GM12878 (cell line): ENCODE measurements at regions not wholly inside any gene's neighbourhood (a gene's known extent, or its start where the extent isn't known, plus 50 kb on each side); places are given as distances from the start of the nearest gene placed in this dataset.

Experiments used
- ATAC-seq: fragments of 200-7000 bp; cut with Tn5 transposase; 3 replicates; pipeline ENCODE4 v1.9.1; 2020; ENCODE audit warnings: mild to moderate bottlenecking, moderate library complexity
- BruUV-seq: library from RNA; stranded (reverse); fragments of 400-500 nt; replicated peaks from 2 replicates; lab custom pipeline; 2021; lab: Mats Ljungman, UMichigan
- CTCF ChIA-PET: fragments of 300-600 bp; sonication (Branson Sonifier 250); formaldehyde crosslinking; extraction: SDS; loops from one replicate; lab custom pipeline; 2021; ENCODE audit warnings: inconsistent platforms; lab: Yijun Ruan, JAX
- POLR2A ChIA-PET: fragments of 350-600 bp; formaldehyde crosslinking; extraction: SDS; loops from one replicate; lab custom pipeline; 2021; ENCODE audit warnings: inconsistent platforms; lab: Charles Lee
- RAD21 ChIA-PET: fragments of 300-600 bp; sonication (Branson Sonifier 250); formaldehyde crosslinking; loops from one replicate; lab custom pipeline; 2023; ENCODE audit warnings: antibody characterized with exemption; ENCODE audit not compliant: unreplicated experiment; lab: Charles Lee
- SMC1A ChIA-PET: fragments of 300-600 bp; sonication (Branson Sonifier 250); formaldehyde crosslinking; loops from one replicate; lab custom pipeline; 2023; ENCODE audit not compliant: unreplicated experiment, uncharacterized antibody; lab: Charles Lee
- DNase-seq: peaks from one replicate; pipeline ENCODE4 v3.0.0-alpha.2; 2011; ENCODE audit warnings: low read depth, low spot score
- FAIRE-seq: peaks from 3 replicates; lab custom pipeline; 2011; peaks lifted over from hg19 to GRCh38; lab: Jason Lieb, UNC
- H2AFZ ChIP-seq: 2 replicates; pipeline ENCODE4 v1.6.0; 2011; ENCODE audit warnings: low read depth, low read length, control low read depth; ENCODE audit not compliant: control insufficient read depth
- H3K27ac ChIP-seq: 2 replicates; pipeline ENCODE4 v1.5.1; 2011; ENCODE audit warnings: control low read depth; ENCODE audit not compliant: control insufficient read depth, insufficient read depth
- H3K27me3 ChIP-seq, 2 experiments: replicated peaks in 1 of 2; 2 replicates each; pipeline versions ENCODE4 v1.6.0 to v1.6.1; 2011; ENCODE audit warnings: low read length in 1 of 2; ENCODE audit not compliant: control insufficient read depth in 2 of 2, insufficient read depth in 2 of 2
- H3K36me3 ChIP-seq, 2 experiments: 2 replicates each; pipeline ENCODE4 v1.5.1; 2011; ENCODE audit warnings: low read length in 1 of 2; ENCODE audit not compliant: control insufficient read depth in 2 of 2, insufficient read depth in 2 of 2
- H3K4me1 ChIP-seq: 2 replicates; pipeline ENCODE4 v1.6.1; 2011; ENCODE audit warnings: mild to moderate bottlenecking, low read length, moderate library complexity, mixed read lengths; ENCODE audit not compliant: control insufficient read depth, insufficient read depth
- H3K4me2 ChIP-seq: 2 replicates; pipeline ENCODE4 v1.6.0; 2011; ENCODE audit warnings: control low read depth; ENCODE audit not compliant: control insufficient read depth, insufficient read depth
- H3K4me3 ChIP-seq: fragments of 200-600 bp; sonication (generic); 2 replicates; pipeline ENCODE4 v1.5.1; 2016
- H3K79me2 ChIP-seq: 2 replicates; pipeline ENCODE4 v1.6.0; 2011; ENCODE audit warnings: low read length; ENCODE audit not compliant: control insufficient read depth, insufficient read depth
- H3K9ac ChIP-seq: 2 replicates; pipeline ENCODE4 v1.8.0; 2011; ENCODE audit warnings: low read length, control low read depth, mixed read lengths; ENCODE audit not compliant: control insufficient read depth, insufficient read depth
- H3K9me3 ChIP-seq: replicated peaks from 3 replicates; pipeline ENCODE4 v1.5.1; 2011; ENCODE audit warnings: mild to moderate bottlenecking, low read length; ENCODE audit not compliant: control insufficient read depth, insufficient read depth
- H4K20me1 ChIP-seq: 2 replicates; pipeline ENCODE4 v1.6.0; 2011; ENCODE audit not compliant: control insufficient read depth, insufficient read depth
- FOS ChIP-seq: IDR thresholded peaks from 3 replicates; pipeline ENCODE4 v1.6.1; 2011; ENCODE audit warnings: borderline replicate concordance; ENCODE audit not compliant: insufficient read length; ENCODE audit errors: extremely low read depth
- PBX3 ChIP-seq: IDR thresholded peaks from 2 replicates; pipeline ENCODE4 v1.6.1; 2011; ENCODE audit warnings: mild to moderate bottlenecking, low read depth, low read length, moderate library complexity; ENCODE audit not compliant: insufficient replicate concordance
- PKNOX1 ChIP-seq: fragments of 450-650 bp; IDR thresholded peaks from 2 replicates; pipeline ENCODE4 v1.6.1; 2016; ENCODE audit warnings: mild to moderate bottlenecking
- RBBP5 ChIP-seq: fragments of 200-600 bp; sonication (generic); conservative IDR thresholded peaks from 2 replicates; pipeline ENCODE4 v1.6.1; 2016
- RELB ChIP-seq: fragments of 450-650 bp; IDR thresholded peaks from 2 replicates; pipeline ENCODE4 v1.6.1; 2017; ENCODE audit warnings: low read depth, mild to moderate bottlenecking, moderate library complexity
- WGBS: methylation state at CpG from one replicate; pipeline ENCODE4 v1.1.6; 2016; ENCODE audit warnings: low lambda C conversion rate; ENCODE audit not compliant: insufficient replicate concordance, insufficient coverage; ENCODE audit errors: missing lambda C conversion rate; 5-methylcytosine and 5-hydroxymethylcytosine counted together
- in situ Hi-C: fragments of 300-500 bp; cut with MboI; formaldehyde crosslinking; loops from 9 replicates; pipeline ENCODE4 v1.14.3; 2018; ENCODE audit warnings: mixed read lengths
- intact Hi-C: fragments of 100-400 bp; cut with micrococcal nuclease; formaldehyde crosslinking; loops from one replicate; pipeline ENCODE4 v1.14.2; 2022; ENCODE audit not compliant: unreplicated experiment
- TF ChIP-seq, protein P1 (sequence below): IDR thresholded peaks from 2 replicates; pipeline ENCODE4 v1.6.1; 2012; ENCODE audit warnings: improper control_type of control experiment, low read depth, low read length; ENCODE audit not compliant: insufficient replicate concordance

DNA sequence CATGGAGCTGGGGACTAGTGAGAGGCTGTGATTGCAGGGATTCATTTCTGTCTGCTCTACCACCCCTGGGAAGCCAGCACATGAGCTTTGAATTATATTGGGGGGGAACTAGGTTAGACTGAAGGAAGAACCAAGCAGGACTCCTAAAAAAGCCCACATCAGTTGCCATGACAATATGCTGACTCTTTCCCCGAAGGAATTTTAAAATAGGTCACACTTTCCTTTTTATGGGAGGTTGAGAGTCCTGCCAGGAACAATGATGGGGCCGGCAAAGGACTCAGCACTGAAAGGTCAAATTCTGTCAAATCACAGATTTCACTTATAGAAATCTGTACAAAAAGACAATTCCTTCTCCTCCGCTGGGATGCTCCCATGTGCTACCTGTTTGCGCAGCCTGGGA, 130.8 kb downstream of the ZNF621 start:
- TF ChIP-seq RBBP5 (no peak), PKNOX1 (no peak), PBX3 (no peak), FOS (no peak), RELB (no peak)
- TF ChIP-seq, protein P1, sequence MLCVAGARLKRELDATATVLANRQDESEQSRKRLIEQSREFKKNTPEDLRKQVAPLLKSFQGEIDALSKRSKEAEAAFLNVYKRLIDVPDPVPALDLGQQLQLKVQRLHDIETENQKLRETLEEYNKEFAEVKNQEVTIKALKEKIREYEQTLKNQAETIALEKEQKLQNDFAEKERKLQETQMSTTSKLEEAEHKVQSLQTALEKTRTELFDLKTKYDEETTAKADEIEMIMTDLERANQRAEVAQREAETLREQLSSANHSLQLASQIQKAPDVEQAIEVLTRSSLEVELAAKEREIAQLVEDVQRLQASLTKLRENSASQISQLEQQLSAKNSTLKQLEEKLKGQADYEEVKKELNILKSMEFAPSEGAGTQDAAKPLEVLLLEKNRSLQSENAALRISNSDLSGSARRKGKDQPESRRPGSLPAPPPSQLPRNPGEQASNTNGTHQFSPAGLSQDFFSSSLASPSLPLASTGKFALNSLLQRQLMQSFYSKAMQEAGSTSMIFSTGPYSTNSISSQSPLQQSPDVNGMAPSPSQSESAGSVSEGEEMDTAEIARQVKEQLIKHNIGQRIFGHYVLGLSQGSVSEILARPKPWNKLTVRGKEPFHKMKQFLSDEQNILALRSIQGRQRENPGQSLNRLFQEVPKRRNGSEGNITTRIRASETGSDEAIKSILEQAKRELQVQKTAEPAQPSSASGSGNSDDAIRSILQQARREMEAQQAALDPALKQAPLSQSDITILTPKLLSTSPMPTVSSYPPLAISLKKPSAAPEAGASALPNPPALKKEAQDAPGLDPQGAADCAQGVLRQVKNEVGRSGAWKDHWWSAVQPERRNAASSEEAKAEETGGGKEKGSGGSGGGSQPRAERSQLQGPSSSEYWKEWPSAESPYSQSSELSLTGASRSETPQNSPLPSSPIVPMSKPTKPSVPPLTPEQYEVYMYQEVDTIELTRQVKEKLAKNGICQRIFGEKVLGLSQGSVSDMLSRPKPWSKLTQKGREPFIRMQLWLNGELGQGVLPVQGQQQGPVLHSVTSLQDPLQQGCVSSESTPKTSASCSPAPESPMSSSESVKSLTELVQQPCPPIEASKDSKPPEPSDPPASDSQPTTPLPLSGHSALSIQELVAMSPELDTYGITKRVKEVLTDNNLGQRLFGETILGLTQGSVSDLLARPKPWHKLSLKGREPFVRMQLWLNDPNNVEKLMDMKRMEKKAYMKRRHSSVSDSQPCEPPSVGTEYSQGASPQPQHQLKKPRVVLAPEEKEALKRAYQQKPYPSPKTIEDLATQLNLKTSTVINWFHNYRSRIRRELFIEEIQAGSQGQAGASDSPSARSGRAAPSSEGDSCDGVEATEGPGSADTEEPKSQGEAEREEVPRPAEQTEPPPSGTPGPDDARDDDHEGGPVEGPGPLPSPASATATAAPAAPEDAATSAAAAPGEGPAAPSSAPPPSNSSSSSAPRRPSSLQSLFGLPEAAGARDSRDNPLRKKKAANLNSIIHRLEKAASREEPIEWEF, result no peak
- TF ChIP-seq, all 136 proteins: peak for 0
- POLR2A ChIA-PET, result no interaction called here
- DNase-seq, result no peak
- no peaks in the 10 kb centered on the region for H4K20me1 ChIP-seq
- RAD21 ChIA-PET, result no interaction called here
- in situ Hi-C loops, result no loop called here
- no peak overlapping the region for H3K27ac ChIP-seq
- H3K27me3 ChIP-seq, result no peaks in the 10 kb centered on the region
- no TSS peak for BruUV-seq
- H3K4me3 ChIP-seq, result no peak overlapping the region
- 81% methylated on average over 4 of the region's 4 CpGs for WGBS
- no peaks in the 10 kb centered on the region for H3K36me3 ChIP-seq
- no peaks in the 10 kb centered on the region for H3K79me2 ChIP-seq
- intact Hi-C loops, result no loop called here
- H3K9ac ChIP-seq, result no peak overlapping the region
- no peak overlapping the region for H3K4me2 ChIP-seq
- no peak overlapping the region for H2AFZ ChIP-seq
- H3K9me3 ChIP-seq, result no peaks in the 10 kb centered on the region
- ATAC-seq, result no peak
- SMC1A ChIA-PET, result interaction anchor here (0.9 kb wide), 1 partner anchor 21 kb away, joined by 3 read pairs; no protein-coding TSS in a partner anchor
- CTCF ChIA-PET, result no interaction called here
- no peak for FAIRE-seq
- H3K4me1 ChIP-seq, result no peaks in the 10 kb centered on the region
